ENCODE measurements at regions not wholly inside any gene's neighbourhood (a gene's known extent, or its start where the extent isn't known, plus 50 kb on each side); places are given as distances from the start of the nearest gene placed in this dataset.

GRCh38 chr2:67702937-67703336, 305.8 kb downstream of the ETAA1 start:
- Mint-ChIP-seq H3K4me3 (no peak overlapping the region), H3K27me3 (ENCODE audit: low read depth in 3 of 3) (peaks cover 0 to 3% (median 2%) of the 10 kb centered on the region in 3 donors), H3K36me3 (no peaks in the 10 kb centered on the region), H3K9me3 (peaks cover 0 to 4% (median 0%) of the 10 kb centered on the region in 7 donors), H3K4me1 (no peaks in the 10 kb centered on the region), H3K27ac (no peak overlapping the region)
- H3K27me3 ChIP-seq (ENCODE audit: control insufficient read depth in 2 of 2, insufficient read depth in 2 of 2, low read length in 2 of 2), result no peaks in the 10 kb centered on the region
- H3K9ac ChIP-seq (ENCODE audit: insufficient read depth, low read length, poor library complexity, severe bottlenecking), result no peak overlapping the region
- H3K4me1 ChIP-seq (ENCODE audit: control insufficient read depth in 1 of 2, insufficient read depth in 2 of 2, low read length in 2 of 2), result no peaks in the 10 kb centered on the region
- no CpG with 5 or more reads among the region's 1 CpG for WGBS (ENCODE audit: insufficient coverage)
- H3K79me2 ChIP-seq (ENCODE audit: insufficient read depth, low read length), result no peaks in the 10 kb centered on the region
- no peaks in the 10 kb centered on the region for H3K36me3 ChIP-seq (replicated peaks in 1 of 2; ENCODE audit: control insufficient read depth in 1 of 2, insufficient read depth in 2 of 2, low read length in 2 of 2)
- DNase-seq, result no peak
- no peak overlapping the region for H2AFZ ChIP-seq (ENCODE audit: insufficient read depth, low read depth, low read length, poor library complexity, severe bottlenecking)
- H3K9me3 ChIP-seq (replicated peaks in 1 of 2; ENCODE audit: control insufficient read depth in 1 of 2, insufficient read depth in 1 of 2, low read length in 2 of 2), result no peaks in the 10 kb centered on the region
- no peaks in the 10 kb centered on the region for H4K20me1 ChIP-seq (ENCODE audit: insufficient read depth, low read length)
- TF ChIP-seq CTCF (IDR thresholded peaks at IDR 0.05), result no peak
- H3K4me2 ChIP-seq (replicated peaks; ENCODE audit: extremely low read depth, low read length, poor library complexity, severe bottlenecking), result no peak overlapping the region
- H3K4me3 ChIP-seq (replicated peaks in 1 of 3; ENCODE audit: low read depth in 2 of 3, low read length in 3 of 3), result no peak overlapping the region
- H3K27ac ChIP-seq (ENCODE audit: low read depth in 1 of 2, low read length in 2 of 2), result no peak overlapping the region
- intact Hi-C loops (cut with micrococcal nuclease), result no loop called here

GRCh38 chr2:67706082-67706481, 308.9 kb downstream of the ETAA1 start:
- Histone ChIP-seq H3K36me3 (replicated peaks in 1 of 2; ENCODE audit: control insufficient read depth in 1 of 2, insufficient read depth in 2 of 2, low read length in 2 of 2) (no peaks in the 10 kb centered on the region), H3K9me3 (replicated peaks in 1 of 2; ENCODE audit: control insufficient read depth in 1 of 2, insufficient read depth in 1 of 2, low read length in 2 of 2) (no peaks in the 10 kb centered on the region), H3K4me2 (replicated peaks; ENCODE audit: extremely low read depth, low read length, poor library complexity, severe bottlenecking) (no peak overlapping the region), H2AFZ (ENCODE audit: insufficient read depth, low read depth, low read length, poor library complexity, severe bottlenecking) (no peak overlapping the region), H4K20me1 (ENCODE audit: insufficient read depth, low read length) (no peaks in the 10 kb centered on the region), H3K27me3 (ENCODE audit: control insufficient read depth in 2 of 2, insufficient read depth in 2 of 2, low read length in 2 of 2) (no peaks in the 10 kb centered on the region), H3K4me3 (replicated peaks in 1 of 3; ENCODE audit: low read depth in 2 of 3, low read length in 3 of 3) (no peak overlapping the region), H3K4me1 (ENCODE audit: control insufficient read depth in 1 of 2, insufficient read depth in 2 of 2, low read length in 2 of 2) (no peaks in the 10 kb centered on the region), H3K79me2 (ENCODE audit: insufficient read depth, low read length) (no peaks in the 10 kb centered on the region), H3K9ac (ENCODE audit: insufficient read depth, low read length, poor library complexity, severe bottlenecking) (no peak overlapping the region), H3K27ac (ENCODE audit: low read depth in 1 of 2, low read length in 2 of 2) (no peak overlapping the region)
- no peaks in the 10 kb centered on the region for H3K4me1 Mint-ChIP-seq
- H3K9me3 Mint-ChIP-seq, result peaks cover 0 to 1% (median 0%) of the 10 kb centered on the region in 7 donors
- H3K4me3 Mint-ChIP-seq, result no peak overlapping the region
- no CpG with 5 or more reads among the region's 3 CpGs for WGBS (ENCODE audit: insufficient coverage)
- peaks cover 0 to 3% (median 2%) of the 10 kb centered on the region in 3 donors for H3K27me3 Mint-ChIP-seq (ENCODE audit: low read depth in 3 of 3)
- H3K36me3 Mint-ChIP-seq, result no peaks in the 10 kb centered on the region
- intact Hi-C loops (cut with micrococcal nuclease), result no loop called here
- DNase-seq, result no peak
- no peak for TF ChIP-seq CTCF (IDR thresholded peaks at IDR 0.05)
- H3K27ac Mint-ChIP-seq, result no peak overlapping the region
